OCI-LY3 (cell line): ENCODE measurements at regions not wholly inside any gene's neighbourhood (a gene's known extent, or its start where the extent isn't known, plus 50 kb on each side); places are given as distances from the start of the nearest gene placed in this dataset.

Source experiments
- H2AFZ ChIP-seq: fragments of 200-600, 300-600 bp; shearing (Covaris generic); 2 replicates; pipeline ENCODE4 v1.6.0; 2014; ENCODE audit warnings: antibody characterized with exemption, low read depth, low read length
- H3K27ac ChIP-seq: fragments of 200-600, 300-600 bp; sonication (generic); 2 replicates; pipeline ENCODE4 v1.5.1; 2014; ENCODE audit warnings: mild to moderate bottlenecking, low read length, moderate library complexity, mixed read lengths
- H3K27me3 ChIP-seq: fragments of 200-600, 300-600 bp; sonication (generic); 2 replicates; pipeline ENCODE4 v1.6.1; 2014; ENCODE audit warnings: low read depth, low read length, mixed read lengths
- H3K36me3 ChIP-seq: fragments of 200-600, 300-600 bp; sonication (generic); replicated peaks from 2 replicates; pipeline ENCODE3; 2014; ENCODE audit warnings: low read depth, low read length, mixed read lengths
- H3K4me1 ChIP-seq: fragments of 300-600, 200-600 bp; sonication (generic); 2 replicates; pipeline ENCODE4 v1.6.1; 2014; ENCODE audit warnings: low read length, mixed read lengths
- H3K4me2 ChIP-seq: fragments of 200-600, 300-600 bp; sonication (generic); 2 replicates; pipeline ENCODE4 v1.6.1; 2014; ENCODE audit warnings: low read length, mixed read lengths
- H3K4me3 ChIP-seq: fragments of 300-600, 200-600 bp; sonication (generic); 2 replicates; pipeline ENCODE4 v1.5.1; 2014; ENCODE audit warnings: antibody characterized with exemption, mild to moderate bottlenecking, low read length, moderate library complexity
- H3K79me2 ChIP-seq: fragments of 300-600, 200-600 bp; shearing (Covaris generic); 2 replicates; pipeline ENCODE4 v1.6.1; 2014; ENCODE audit warnings: mild to moderate bottlenecking, low read length, mixed read lengths
- H3K9ac ChIP-seq: fragments of 300-600, 200-600 bp; shearing (Covaris generic); 2 replicates; pipeline ENCODE4 v1.6.0; 2014; ENCODE audit warnings: mild to moderate bottlenecking, low read length, moderate library complexity
- H3K9me3 ChIP-seq: fragments of 200-600, 300-600 bp; shearing (Covaris generic); 2 replicates; pipeline ENCODE4 v1.6.1; 2014; ENCODE audit warnings: low read length, mixed read lengths; ENCODE audit not compliant: insufficient read depth
- H4K20me1 ChIP-seq: fragments of 200-600, 300-600 bp; sonication (generic); 2 replicates; pipeline ENCODE4 v1.6.1; 2016; ENCODE audit warnings: low read length, mixed read lengths; ENCODE audit not compliant: insufficient read depth
- CTCF ChIP-seq: fragments of 200-600, 300-600 bp; sonication (generic); IDR thresholded peaks from 2 replicates; pipeline ENCODE4 v1.5.1; 2014; ENCODE audit warnings: antibody characterized with exemption, low read length, low read depth
- EZH2phosphoT487 ChIP-seq: fragments of 200-600 bp; shearing (Covaris generic); IDR thresholded peaks from 2 replicates; pipeline ENCODE4 v1.6.1; 2018; ENCODE audit warnings: antibody characterized with exemption, mixed run types, low read depth

- Histone ChIP-seq H3K27me3 (no peaks in the 10 kb centered on the region), H4K20me1 (no peaks in the 10 kb centered on the region), H3K27ac (no peak overlapping the region), H3K36me3 (no peaks in the 10 kb centered on the region), H3K79me2 (no peaks in the 10 kb centered on the region), H3K4me1 (no peaks in the 10 kb centered on the region), H2AFZ (no peak overlapping the region), H3K9ac (no peak overlapping the region), H3K4me2 (no peak overlapping the region), H3K4me3 (no peak overlapping the region), H3K9me3 (no peaks in the 10 kb centered on the region)
- TF ChIP-seq CTCF (no peak), EZH2phosphoT487 (no peak)
Observed at GRCh38 chr10:44858017-44858371, 53.1 kb upstream of the TMEM72 start.

DNA sequence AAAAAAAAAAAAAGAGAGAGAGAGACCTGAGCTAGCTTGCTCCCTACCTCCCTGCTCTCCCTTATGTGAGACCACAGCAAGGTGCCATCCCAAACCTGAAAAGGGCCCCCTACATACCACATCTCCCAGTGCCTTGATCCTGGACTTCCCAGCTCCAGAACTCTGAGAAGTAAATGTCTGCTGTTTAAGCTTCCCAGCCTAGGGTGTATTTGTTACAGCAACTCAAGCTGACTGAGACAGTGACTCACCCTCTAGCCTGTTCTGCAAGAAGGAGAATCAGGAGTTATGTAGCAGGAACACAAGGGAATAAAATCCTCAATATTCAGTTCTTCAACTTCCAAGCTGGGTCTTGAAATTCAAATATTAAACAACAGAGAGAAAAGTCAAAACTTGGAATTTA, 52.1 kb upstream of the TMEM72 start:
- no peaks in the 10 kb centered on the region for H3K4me1 ChIP-seq
- no peaks in the 10 kb centered on the region for H4K20me1 ChIP-seq
- no peaks in the 10 kb centered on the region for H3K36me3 ChIP-seq
- H3K27me3 ChIP-seq, result no peaks in the 10 kb centered on the region
- no peak overlapping the region for H2AFZ ChIP-seq
- H3K79me2 ChIP-seq, result no peaks in the 10 kb centered on the region
- no peak overlapping the region for H3K4me2 ChIP-seq
- no peak overlapping the region for H3K9ac ChIP-seq
- H3K4me3 ChIP-seq, result no peak overlapping the region
- H3K9me3 ChIP-seq, result no peaks in the 10 kb centered on the region
- H3K27ac ChIP-seq, result no peak overlapping the region
- TF ChIP-seq EZH2phosphoT487, result no peak
- TF ChIP-seq CTCF, result no peak

DNA sequence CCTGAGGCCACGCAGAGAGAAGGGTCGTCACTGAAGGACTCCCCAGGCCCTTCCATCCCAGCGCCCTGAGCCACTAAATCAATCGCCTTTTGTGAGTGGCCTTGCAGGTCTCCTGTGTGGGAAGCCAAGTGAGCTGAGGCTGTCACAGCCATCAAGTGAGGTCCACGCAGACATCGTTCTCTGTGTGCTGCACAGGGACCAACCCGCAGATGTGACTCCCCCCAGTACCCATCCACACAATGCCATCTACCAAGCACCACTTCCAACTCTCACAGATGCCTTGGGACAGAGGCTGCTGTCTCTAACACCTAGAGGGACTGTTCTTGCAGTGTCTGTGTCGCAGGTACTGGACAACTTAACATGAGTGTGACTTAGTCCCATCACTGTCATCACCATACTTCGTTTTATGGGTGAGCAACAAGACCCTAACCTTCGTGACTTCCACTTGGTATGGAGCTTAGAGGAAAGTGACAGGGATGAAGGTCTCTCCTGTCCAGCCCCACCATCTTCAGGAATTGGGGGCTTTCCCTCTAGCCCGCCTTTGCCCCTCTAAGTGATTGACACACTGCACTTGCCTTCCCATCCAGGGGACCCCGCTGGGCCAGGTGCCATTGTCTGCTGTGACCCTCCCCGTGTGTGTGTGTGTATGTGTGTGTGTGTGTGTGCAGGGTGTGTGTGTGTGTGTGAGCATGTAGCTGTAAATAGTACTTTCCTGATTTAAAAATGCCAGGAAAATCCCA, 51.4 kb upstream of the TMEM72 start:
- H3K4me3 ChIP-seq, result no peak overlapping the region
- H3K9ac ChIP-seq, result no peak overlapping the region
- H3K27me3 ChIP-seq, result no peaks in the 10 kb centered on the region
- no peaks in the 10 kb centered on the region for H4K20me1 ChIP-seq
- no peak overlapping the region for H3K4me2 ChIP-seq
- no peaks in the 10 kb centered on the region for H3K4me1 ChIP-seq
- H2AFZ ChIP-seq, result no peak overlapping the region
- no peaks in the 10 kb centered on the region for H3K36me3 ChIP-seq
- H3K9me3 ChIP-seq, result no peaks in the 10 kb centered on the region
- H3K27ac ChIP-seq, result no peak overlapping the region
- TF ChIP-seq CTCF, result no peak
- TF ChIP-seq EZH2phosphoT487, result no peak
- no peaks in the 10 kb centered on the region for H3K79me2 ChIP-seq

GRCh38 chr10:44860811-44861736, 50.1 kb upstream of the TMEM72 start:
- Histone ChIP-seq H3K4me3 (no peak overlapping the region), H3K36me3 (no peaks in the 10 kb centered on the region), H3K27me3 (peaks cover 4% of the 10 kb centered on the region; the same call in 1 of the 2 replicates), H3K9ac (no peak overlapping the region), H3K9me3 (no peaks in the 10 kb centered on the region), H3K79me2 (no peaks in the 10 kb centered on the region), H3K4me2 (no peak overlapping the region), H3K4me1 (no peaks in the 10 kb centered on the region), H2AFZ (no peak overlapping the region), H4K20me1 (no peaks in the 10 kb centered on the region), H3K27ac (no peak overlapping the region)
- TF ChIP-seq EZH2phosphoT487 (no peak), CTCF (no peak)
